ENCODE measurements at regions not wholly inside any gene's neighbourhood (a gene's known extent, or its start where the extent isn't known, plus 50 kb on each side); places are given as distances from the start of the nearest gene placed in this dataset.
A peak's percentile ranks its signal among the peaks of the same experiment; 100 is the strongest.

GRCh38 chr15:45794712-45795439, 160.0 kb downstream of the SQOR start:
- Histone ChIP-seq H2AFZ (ENCODE audit: low read depth, low read length, severe bottlenecking) (no peak overlapping the region), H3K36me3 (ENCODE audit: low read length) (no peaks in the 10 kb centered on the region), H3K9me3 (ENCODE audit: insufficient read depth, low read length) (no peaks in the 10 kb centered on the region), H3K4me2 (ENCODE audit: low read depth, low read length, poor library complexity, severe bottlenecking) (no peak overlapping the region), H3K27ac (ENCODE audit: low read depth, low read length) (no peak overlapping the region), H3K79me2 (ENCODE audit: insufficient read depth, low read length) (no peaks in the 10 kb centered on the region), H3K27me3 (ENCODE audit: low read length) (no peaks in the 10 kb centered on the region), H3K9me2 (replicated peaks; ENCODE audit: insufficient read depth, low read length) (no peaks in the 10 kb centered on the region), H3K4me3 (ENCODE audit: insufficient read depth, low read length, poor library complexity, severe bottlenecking) (no peak overlapping the region), H3K9ac (ENCODE audit: low read length) (no peak overlapping the region), H4K20me1 (ENCODE audit: low read depth, low read length) (no peaks in the 10 kb centered on the region), H3F3A (ENCODE audit: insufficient read depth) (no peaks in the 10 kb centered on the region)
- TF ChIP-seq CTCF (IDR thresholded peaks at IDR 0.05; ENCODE audit: insufficient read depth, low read length, poor library complexity, severe bottlenecking), result no peak
- TF ChIP-seq EZH2phosphoT487 (conservative IDR thresholded peaks at IDR 0.05; ENCODE audit: low read length), result no peak

GRCh38 chr15:45795440-45796069, 160.7 kb downstream of the SQOR start:
- H3K27me3 ChIP-seq (ENCODE audit: low read length), result no peaks in the 10 kb centered on the region
- H3K9me2 ChIP-seq (replicated peaks; ENCODE audit: insufficient read depth, low read length), result no peaks in the 10 kb centered on the region
- no peaks in the 10 kb centered on the region for H3K79me2 ChIP-seq (ENCODE audit: insufficient read depth, low read length)
- no peak overlapping the region for H3K9ac ChIP-seq (ENCODE audit: low read length)
- H3K4me3 ChIP-seq (ENCODE audit: insufficient read depth, low read length, poor library complexity, severe bottlenecking), result no peak overlapping the region
- no peak overlapping the region for H2AFZ ChIP-seq (ENCODE audit: low read depth, low read length, severe bottlenecking)
- TF ChIP-seq EZH2phosphoT487 (conservative IDR thresholded peaks at IDR 0.05; ENCODE audit: low read length) (no peak), CTCF (IDR thresholded peaks at IDR 0.05; ENCODE audit: insufficient read depth, low read length, poor library complexity, severe bottlenecking) (peak; percentile 62)
- no peaks in the 10 kb centered on the region for H4K20me1 ChIP-seq (ENCODE audit: low read depth, low read length)
- H3K9me3 ChIP-seq (ENCODE audit: insufficient read depth, low read length), result no peaks in the 10 kb centered on the region
- no peaks in the 10 kb centered on the region for H3K36me3 ChIP-seq (ENCODE audit: low read length)
- H3K27ac ChIP-seq (ENCODE audit: low read depth, low read length), result no peak overlapping the region
- H3K4me2 ChIP-seq (ENCODE audit: low read depth, low read length, poor library complexity, severe bottlenecking), result no peak overlapping the region
- no peaks in the 10 kb centered on the region for H3F3A ChIP-seq (ENCODE audit: insufficient read depth)

- H3K79me2 ChIP-seq (ENCODE audit: insufficient read depth, low read length), result no peaks in the 10 kb centered on the region
- H2AFZ ChIP-seq (ENCODE audit: low read depth, low read length, severe bottlenecking), result no peak overlapping the region
- no peak for TF ChIP-seq CTCF (IDR thresholded peaks at IDR 0.05; ENCODE audit: insufficient read depth, low read length, poor library complexity, severe bottlenecking)
- no peak for TF ChIP-seq EZH2phosphoT487 (conservative IDR thresholded peaks at IDR 0.05; ENCODE audit: low read length)
- no peaks in the 10 kb centered on the region for H3K9me3 ChIP-seq (ENCODE audit: insufficient read depth, low read length)
- H3K4me2 ChIP-seq (ENCODE audit: low read depth, low read length, poor library complexity, severe bottlenecking), result no peak overlapping the region
- no peaks in the 10 kb centered on the region for H4K20me1 ChIP-seq (ENCODE audit: low read depth, low read length)
- H3F3A ChIP-seq (ENCODE audit: insufficient read depth), result no peaks in the 10 kb centered on the region
- H3K27ac ChIP-seq (ENCODE audit: low read depth, low read length), result no peak overlapping the region
- no peaks in the 10 kb centered on the region for H3K27me3 ChIP-seq (ENCODE audit: low read length)
- no peaks in the 10 kb centered on the region for H3K36me3 ChIP-seq (ENCODE audit: low read length)
- H3K4me3 ChIP-seq (ENCODE audit: insufficient read depth, low read length, poor library complexity, severe bottlenecking), result no peak overlapping the region
- H3K9ac ChIP-seq (ENCODE audit: low read length), result no peak overlapping the region
- H3K9me2 ChIP-seq (replicated peaks; ENCODE audit: insufficient read depth, low read length), result no peaks in the 10 kb centered on the region
Measured at GRCh38 chr15:45796433-45796832, 161.6 kb downstream of the SQOR start.

Data from SU-DHL-6 (cell line).